Tibial nerve (tissue), 4 donors: ENCODE measurements at regions not wholly inside any gene's neighbourhood (a gene's known extent, or its start where the extent isn't known, plus 50 kb on each side); places are given as distances from the start of the nearest gene placed in this dataset.

Experiments
- CTCF ChIP-seq, 5 experiments: fragments of 200-600 bp in 3 of 5; fragments of 450-650 bp in 2 of 5; sonication (generic) in 3 of 5; IDR thresholded peaks; one replicate each; pipeline ENCODE4 v1.5.1; 2016 to 2019; ENCODE audit warnings: antibody characterized with exemption in 5 of 5, mild to moderate bottlenecking in 3 of 5, moderate library complexity in 2 of 5
- EP300 ChIP-seq, 2 donors: sonication (generic); formaldehyde crosslinking; IDR thresholded peaks; one replicate each; pipeline ENCODE4 v1.6.1; 2017; ENCODE audit warnings: antibody characterized with exemption in 2 of 2, mild to moderate bottlenecking in 1 of 2
- POLR2A ChIP-seq, 2 donors: fragments of 450-650 bp; IDR thresholded peaks; one replicate each; pipeline ENCODE4 v1.6.1; 2017; ENCODE audit warnings: antibody characterized with exemption in 2 of 2, mild to moderate bottlenecking in 2 of 2, moderate library complexity in 2 of 2

- no peak for TF ChIP-seq EP300 (IDR thresholded peaks at IDR 0.05)
- TF ChIP-seq CTCF (IDR thresholded peaks at IDR 0.05), result no peak
- TF ChIP-seq POLR2A (IDR thresholded peaks at IDR 0.05), result no peak
Observed at GRCh38 chrY:15501181-15501580, 976.9 kb downstream of the NLGN4Y start.
